ENCODE measurements at regions not wholly inside any gene's neighbourhood (a gene's known extent, or its start where the extent isn't known, plus 50 kb on each side); places are given as distances from the start of the nearest gene placed in this dataset.

DNA sequence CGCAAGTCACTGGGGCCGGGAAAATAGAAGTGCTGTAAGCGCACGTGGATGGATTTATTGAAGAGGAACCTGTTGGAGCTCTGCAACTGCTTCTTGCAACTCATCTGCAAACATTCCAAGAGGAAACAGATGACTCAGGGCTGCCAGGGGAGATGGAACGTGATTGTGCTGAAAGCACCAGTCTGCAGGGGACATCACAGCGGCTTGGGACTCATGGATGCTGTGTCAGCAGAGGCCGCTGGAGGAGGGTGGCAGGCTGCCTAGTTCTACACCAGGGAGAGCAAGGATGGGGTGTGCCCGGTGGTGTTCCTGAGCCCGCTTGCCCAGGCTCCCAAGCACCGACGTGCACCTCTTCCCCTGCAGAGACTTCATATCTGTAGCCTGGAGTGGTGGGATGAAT is 515.7 kb downstream of the TCERG1L start:
- Mint-ChIP-seq H3K9me3 (peaks cover 6 to 12% of the 10 kb centered on the region in 2 experiments; a peak in 3 of 5 replicates), H3K4me1 (no peaks in the 10 kb centered on the region), H3K4me3 (no peak overlapping the region), H3K27me3 (ENCODE audit: low read depth) (peaks cover 6% of the 10 kb centered on the region; the same call in 1 of the 2 replicates), H3K36me3 (ENCODE audit: insufficient read depth in 1 of 3, low read depth in 3 of 3) (peaks cover 0 to 5% (median 4%) of the 10 kb centered on the region in 3 experiments; a peak in 4 of 7 replicates), H3K27ac (0 out of 7 replicates have a peak overlapping the region, but pooled peaks of 1 of the 3 experiments have one; percentile 7)
- Histone ChIP-seq H3K4me1 (ENCODE audit: insufficient read depth, low read length) (no peaks in the 10 kb centered on the region), H3K9ac (ENCODE audit: extremely low read depth, insufficient read length, low read length) (no peak overlapping the region), H2BK5ac (ENCODE audit: insufficient read length, low read length) (no peak overlapping the region), H2BK120ac (ENCODE audit: low read depth, low read length, poor library complexity, severe bottlenecking) (no peak overlapping the region), H4K5ac (ENCODE audit: insufficient read length, low read depth, low read length) (no peak overlapping the region), H3K4ac (ENCODE audit: low read depth, low read length) (no peak overlapping the region), H3K14ac (ENCODE audit: insufficient read depth, low read length) (no peak overlapping the region; the same call in 1 of the 2 replicates), H3K18ac (ENCODE audit: insufficient read length, low read depth, low read length) (no peak overlapping the region), H2BK12ac (ENCODE audit: insufficient read length, low read depth, low read length) (no peak overlapping the region), H3T11ph (ENCODE audit: low read length) (no peak overlapping the region), H2AFZ (ENCODE audit: low read length) (no peak overlapping the region), H4K20me1 (ENCODE audit: control insufficient read depth, insufficient read depth, insufficient read length) (peaks cover 2% of the 10 kb centered on the region), H4K91ac (ENCODE audit: insufficient read length, low read depth, low read length) (no peak overlapping the region), H2BK20ac (ENCODE audit: low read depth, low read length, poor library complexity, severe bottlenecking) (no peak overlapping the region), H4K8ac (replicated peaks; ENCODE audit: insufficient read length, low read depth, low read length) (no peak overlapping the region), H3K56ac (ENCODE audit: insufficient read length, low read depth, low read length) (no peak overlapping the region), H3K23me2 (ENCODE audit: insufficient read length, low read depth, low read length, poor library complexity, severe bottlenecking) (no peaks in the 10 kb centered on the region), H3K23ac (ENCODE audit: insufficient read length, low read depth, low read length) (no peak overlapping the region), H3K79me2 (ENCODE audit: insufficient read depth, low read length) (no peaks in the 10 kb centered on the region), H3K27me3 (ENCODE audit: insufficient read depth, low read length) (no peaks in the 10 kb centered on the region), H3K79me1 (ENCODE audit: insufficient read depth, low read depth, low read length, poor library complexity, severe bottlenecking) (no peaks in the 10 kb centered on the region), H2BK15ac (ENCODE audit: low read depth, low read length) (no peak overlapping the region), H3K4me2 (ENCODE audit: insufficient read depth, insufficient read length, low read length) (no peak overlapping the region), H2AK5ac (ENCODE audit: insufficient read length, low read length) (no peak overlapping the region), H3K9me3 (ENCODE audit: control insufficient read depth, low read depth, low read length) (no peaks in the 10 kb centered on the region), H3K27ac (ENCODE audit: insufficient read length, low read depth, low read length) (no peak overlapping the region)
- TF ChIP-seq, protein P1, sequence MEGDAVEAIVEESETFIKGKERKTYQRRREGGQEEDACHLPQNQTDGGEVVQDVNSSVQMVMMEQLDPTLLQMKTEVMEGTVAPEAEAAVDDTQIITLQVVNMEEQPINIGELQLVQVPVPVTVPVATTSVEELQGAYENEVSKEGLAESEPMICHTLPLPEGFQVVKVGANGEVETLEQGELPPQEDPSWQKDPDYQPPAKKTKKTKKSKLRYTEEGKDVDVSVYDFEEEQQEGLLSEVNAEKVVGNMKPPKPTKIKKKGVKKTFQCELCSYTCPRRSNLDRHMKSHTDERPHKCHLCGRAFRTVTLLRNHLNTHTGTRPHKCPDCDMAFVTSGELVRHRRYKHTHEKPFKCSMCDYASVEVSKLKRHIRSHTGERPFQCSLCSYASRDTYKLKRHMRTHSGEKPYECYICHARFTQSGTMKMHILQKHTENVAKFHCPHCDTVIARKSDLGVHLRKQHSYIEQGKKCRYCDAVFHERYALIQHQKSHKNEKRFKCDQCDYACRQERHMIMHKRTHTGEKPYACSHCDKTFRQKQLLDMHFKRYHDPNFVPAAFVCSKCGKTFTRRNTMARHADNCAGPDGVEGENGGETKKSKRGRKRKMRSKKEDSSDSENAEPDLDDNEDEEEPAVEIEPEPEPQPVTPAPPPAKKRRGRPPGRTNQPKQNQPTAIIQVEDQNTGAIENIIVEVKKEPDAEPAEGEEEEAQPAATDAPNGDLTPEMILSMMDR (conservative IDR thresholded peaks at IDR 0.05) = no peak
- no peak for DNase-seq
- no CpG with 5 or more reads among the region's 11 CpGs for WGBS (ENCODE audit: extremely low coverage, insufficient read length, low lambda C conversion rate)

Measured in H9 (cell line).